ENCODE measurements at regions not wholly inside any gene's neighbourhood (a gene's known extent, or its start where the extent isn't known, plus 50 kb on each side); places are given as distances from the start of the nearest gene placed in this dataset.

DNA sequence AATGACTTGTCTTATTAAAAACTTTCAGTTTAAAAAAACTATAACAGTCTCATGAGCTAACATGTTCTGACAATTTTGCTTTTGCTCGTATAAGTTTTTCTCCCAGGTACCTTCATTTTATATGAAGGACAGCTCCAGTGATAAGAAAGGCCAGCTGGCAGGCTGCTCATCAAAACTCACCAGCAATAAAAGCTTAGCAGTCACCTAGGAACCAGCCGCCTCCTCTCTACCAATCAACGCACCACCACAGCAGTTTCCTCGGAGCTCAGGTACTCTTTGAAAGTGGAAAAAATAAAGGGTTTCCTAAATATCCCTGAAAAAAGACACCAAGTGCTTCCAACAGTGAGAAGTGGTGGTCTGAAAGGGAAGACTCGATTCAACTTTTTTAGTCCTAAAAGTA lies 100.9 kb upstream of the CCDC150 start:
- no peak for DNase-seq

DNA sequence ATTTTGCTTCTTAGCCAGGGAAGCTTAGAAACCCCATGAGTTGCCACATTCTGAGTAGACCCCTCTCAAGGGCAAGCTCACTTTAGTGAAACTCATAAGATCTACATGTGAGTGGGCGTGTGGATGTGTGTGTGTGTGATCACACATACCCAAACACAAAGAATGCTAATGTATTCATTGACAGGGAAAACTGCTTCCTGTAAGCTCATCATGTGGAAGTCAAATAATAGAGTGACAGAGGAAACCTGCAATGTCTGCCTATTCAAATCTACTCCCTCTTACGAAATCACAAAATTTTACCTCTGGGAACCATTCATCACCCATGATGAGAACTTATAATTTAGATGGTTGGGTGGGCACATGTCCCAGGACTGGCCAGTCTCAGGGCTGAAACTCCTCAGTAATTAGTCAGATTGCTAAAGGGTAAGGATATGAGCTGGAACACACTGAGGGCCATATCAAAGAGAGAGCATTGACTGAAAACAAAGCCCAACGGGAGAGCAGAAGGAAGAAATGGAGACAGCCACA lies 94.5 kb upstream of the CCDC150 start:
- DNase-seq = peak in 1 of 2 experiments; percentile 35

- DNase-seq = peak in 1 of 2 experiments; percentile 30
Measured at GRCh38 chr2:196546151-196546919, 93.2 kb upstream of the CCDC150 start.

GRCh38 chr2:196549052-196549451 lies 90.5 kb upstream of the CCDC150 start:
- no peak for DNase-seq

DNA sequence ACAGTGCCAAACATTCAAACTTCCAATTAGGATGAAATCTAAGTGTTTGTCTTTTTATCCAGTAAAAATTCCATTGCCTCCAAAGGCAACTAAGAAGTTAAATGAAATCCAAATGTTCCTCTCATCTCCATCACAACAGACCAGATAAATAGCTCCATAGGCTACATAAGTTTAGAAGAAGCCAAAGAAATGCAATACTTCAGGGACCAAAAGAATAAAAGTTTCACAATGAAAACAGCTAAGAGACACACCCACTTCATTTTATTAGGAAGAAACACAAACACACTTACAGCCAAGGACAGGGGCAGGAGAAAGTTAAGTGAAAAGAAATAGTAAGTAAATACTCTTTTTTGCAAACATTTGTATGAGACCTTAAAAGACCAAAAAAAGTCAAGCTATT lies 88.5 kb upstream of the CCDC150 start:
- DNase-seq = no peak

DNA sequence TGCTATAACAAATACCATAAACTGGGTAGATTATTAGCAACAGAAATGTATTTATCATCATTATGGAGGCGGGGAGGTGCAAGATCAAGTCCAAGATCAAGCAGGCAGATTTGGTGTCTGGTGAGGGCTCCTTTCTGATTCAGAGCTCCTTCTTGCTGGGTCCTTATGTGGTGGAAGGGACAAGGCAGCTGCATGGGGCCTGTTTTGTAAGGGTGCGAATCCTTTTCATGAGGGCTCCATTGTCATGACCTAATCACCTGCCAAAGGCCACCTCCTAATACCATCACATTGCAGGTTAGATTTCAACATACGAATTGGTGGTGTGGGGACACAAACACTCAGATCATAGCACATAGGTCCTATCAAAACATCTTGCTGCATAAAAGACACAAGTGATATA lies 84.4 kb upstream of the CCDC150 start:
- DNase-seq = no peak

GRCh38 chr2:196555726-196556125 lies 83.8 kb upstream of the CCDC150 start:
- DNase-seq = no peak

DNA sequence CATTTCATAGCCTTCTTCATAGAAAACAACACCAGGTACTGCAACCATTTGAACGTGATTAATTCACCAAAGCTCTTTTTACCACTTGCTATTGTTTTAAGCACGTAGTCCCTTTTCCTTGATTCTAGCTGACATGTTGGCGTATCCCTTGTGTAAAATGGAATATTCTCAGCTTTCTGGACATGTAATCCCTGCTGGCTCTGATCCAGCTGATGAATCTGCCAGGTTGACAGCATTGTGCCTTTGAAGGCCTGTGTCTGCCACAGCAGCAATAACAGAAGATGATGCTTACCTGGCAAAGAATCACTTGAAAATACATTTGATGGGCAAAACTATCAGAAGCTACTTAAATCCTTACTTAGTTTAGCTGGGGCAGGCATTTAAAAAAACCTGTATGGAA lies 81.0 kb upstream of the CCDC150 start:
- no peak for DNase-seq

GRCh38 chr2:196563876-196564275 lies 75.6 kb upstream of the CCDC150 start:
- no peak for DNase-seq

DNA sequence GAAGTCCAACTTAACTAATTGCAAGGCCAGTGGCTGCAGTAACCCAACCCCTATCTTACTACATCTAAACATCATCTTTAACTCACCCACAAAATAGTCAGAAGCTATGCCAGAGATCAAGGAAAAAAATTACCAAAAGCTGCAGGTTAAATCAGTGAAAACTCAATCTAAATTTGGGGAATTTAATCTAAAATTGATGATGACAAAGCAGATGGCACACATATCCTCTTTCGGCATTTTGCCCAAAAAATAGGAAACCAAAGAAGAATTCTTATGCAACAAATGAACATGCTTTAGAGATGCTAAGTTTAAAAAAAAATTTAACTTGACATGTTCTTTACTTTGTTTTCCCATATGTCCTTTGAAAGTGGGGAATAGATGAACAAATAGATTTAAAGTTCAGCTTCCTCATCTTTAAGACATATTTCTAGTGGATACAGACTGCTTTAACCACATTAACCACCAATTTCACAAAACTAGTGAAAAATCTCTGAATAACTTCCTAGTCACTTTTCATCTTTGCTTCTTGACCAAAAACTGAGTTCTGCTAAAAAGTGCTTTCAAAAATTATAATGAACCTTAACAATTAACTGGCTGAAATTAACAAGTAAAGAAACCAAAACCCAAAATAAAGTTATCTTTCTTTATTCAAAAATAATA lies 74.3 kb upstream of the CCDC150 start:
- DNase-seq = no peak

DNA sequence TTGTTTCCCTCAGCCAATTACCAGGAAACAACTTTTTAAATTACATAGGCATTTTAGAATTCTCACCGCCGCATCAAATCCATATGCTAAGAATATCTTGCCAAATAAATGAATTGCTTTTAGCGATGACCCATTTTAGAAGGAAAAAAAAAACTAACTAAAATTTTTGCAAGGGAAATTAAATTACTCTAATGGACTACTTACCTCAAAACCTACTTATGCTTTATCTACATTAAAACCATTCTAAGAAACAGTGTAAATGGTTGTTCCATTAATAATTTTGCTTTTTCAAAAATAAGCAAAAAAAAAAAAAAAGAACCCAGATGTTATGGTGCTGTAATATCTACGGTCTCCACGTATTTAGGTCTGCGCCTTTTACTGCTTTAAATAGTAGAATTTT lies 73.5 kb upstream of the CCDC150 start:
- no peak for DNase-seq

GRCh38 chr2:196566961-196567666 lies 72.4 kb upstream of the CCDC150 start:
- no peak for DNase-seq

- no peak for DNase-seq
Measured at GRCh38 chr2:196568506-196568905, 71.0 kb upstream of the CCDC150 start.

DNA sequence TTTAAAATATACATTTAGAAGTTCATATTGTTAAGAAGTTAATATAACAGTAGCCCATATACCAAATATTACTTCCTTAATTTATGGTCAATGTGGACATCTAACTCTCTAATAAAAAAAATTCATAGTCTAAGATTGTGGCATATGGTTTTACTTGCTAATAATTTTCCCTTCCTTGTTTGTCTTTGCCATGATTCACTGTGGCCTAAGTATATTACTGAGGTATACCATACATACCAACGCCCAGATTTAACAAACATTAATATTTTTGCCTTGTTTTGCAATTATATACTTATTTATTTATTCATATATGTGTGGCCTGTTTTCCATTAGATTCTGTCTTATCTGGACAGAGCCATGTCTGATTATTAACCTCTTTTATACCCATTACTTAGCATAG lies 54.6 kb upstream of the CCDC150 start:
- no peak for DNase-seq

- no peak for DNase-seq
Measured at GRCh38 chr2:196586511-196586991, 53.0 kb upstream of the CCDC150 start.

- DNase-seq = no peak
Measured at GRCh38 chr2:196587056-196587455, 52.5 kb upstream of the CCDC150 start.

DNA sequence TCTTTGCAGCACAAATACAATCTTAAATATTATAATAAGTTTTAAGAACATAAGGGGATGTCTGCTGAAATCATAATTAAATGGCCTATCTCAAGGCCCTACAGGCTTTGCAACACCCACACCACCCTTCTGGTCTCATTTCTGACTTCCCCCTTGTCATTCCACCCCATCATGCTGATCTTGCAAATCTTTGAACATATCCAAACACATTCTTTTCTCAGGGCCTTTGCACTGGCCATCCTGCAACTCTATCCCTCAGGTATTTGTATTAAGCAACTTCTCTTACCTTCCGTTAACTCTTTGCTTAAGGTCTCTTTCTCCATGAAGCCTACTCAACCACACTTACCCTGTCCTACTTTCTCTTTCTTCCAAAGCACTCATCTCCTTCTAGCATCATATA lies 51.8 kb upstream of the CCDC150 start:
- no peak for DNase-seq

DNA sequence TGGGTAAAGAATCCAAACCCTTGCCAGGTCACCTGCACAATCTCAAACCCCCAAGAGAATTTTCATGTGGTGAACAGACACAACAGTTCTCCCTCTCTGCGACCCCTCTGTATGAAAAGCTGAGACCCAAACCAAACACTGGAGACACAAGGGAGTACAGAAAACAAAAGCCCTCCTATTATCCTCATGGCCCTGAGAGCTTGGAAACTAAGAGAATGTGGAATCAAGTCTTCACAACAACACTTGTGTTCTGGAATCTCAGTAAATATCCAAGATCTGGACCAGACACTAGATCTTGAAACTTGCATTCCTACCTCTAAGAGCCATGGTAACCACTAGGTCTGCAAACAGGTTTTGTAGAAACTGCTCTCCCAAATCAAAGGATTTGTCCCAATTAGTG lies 50.1 kb upstream of the CCDC150 start:
- no peak for DNase-seq

Data from NCI-H526 (cell line).